GM21786 (cell line): ENCODE measurements at regions not wholly inside any gene's neighbourhood (a gene's known extent, or its start where the extent isn't known, plus 50 kb on each side); places are given as distances from the start of the nearest gene placed in this dataset.

ENCODE experiments used
- ATAC-seq: cut with Tn5 transposase; IDR thresholded peaks from one replicate; pipeline ENCODE4 v1.9.1; 2021; ENCODE audit not compliant: unreplicated experiment

- ATAC-seq, result no peak
These were observed 96.0 kb upstream of the MAP3K4 start for GRCh38 chr6:160895562-160895961.

DNA sequence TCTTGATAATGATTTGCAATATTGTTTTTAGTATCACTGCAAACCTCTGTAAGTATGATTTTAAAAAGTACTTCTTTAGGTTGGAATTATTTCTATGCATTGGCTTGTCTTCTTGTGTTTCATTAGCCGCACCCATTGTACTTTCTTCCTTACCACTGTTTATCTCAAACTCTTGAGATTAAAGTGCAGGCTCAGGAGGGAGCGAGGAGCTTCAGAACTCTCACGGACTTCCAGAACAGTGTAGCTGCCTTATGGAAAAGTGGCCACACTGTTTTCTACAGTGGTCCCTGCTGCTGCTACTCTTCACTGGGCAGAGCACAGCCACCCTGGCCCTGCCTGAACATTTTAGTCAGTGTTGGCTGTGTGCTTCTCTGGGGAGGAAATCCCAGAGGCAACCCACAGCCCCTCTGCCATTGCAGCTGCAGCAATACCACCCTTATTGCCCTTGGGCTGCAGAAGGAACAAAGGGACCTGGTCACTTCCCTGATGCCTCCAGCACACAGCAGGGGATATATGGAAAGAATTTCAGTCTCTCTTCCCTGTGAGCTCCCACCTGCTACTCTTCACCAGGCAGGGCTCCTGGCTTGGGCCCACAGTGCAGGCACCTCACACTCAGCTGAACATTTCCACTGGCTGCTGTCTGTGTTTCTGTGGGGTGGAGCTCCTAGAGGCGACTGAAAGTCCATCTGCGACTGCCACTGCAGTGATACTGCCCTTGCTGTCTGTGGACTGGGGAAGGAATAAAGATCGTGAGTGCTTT is 91.7 kb upstream of the MAP3K4 start:
- ATAC-seq, result no peak

GRCh38 chr6:160911949-160912348 is 79.6 kb upstream of the MAP3K4 start:
- ATAC-seq, result no peak

DNA sequence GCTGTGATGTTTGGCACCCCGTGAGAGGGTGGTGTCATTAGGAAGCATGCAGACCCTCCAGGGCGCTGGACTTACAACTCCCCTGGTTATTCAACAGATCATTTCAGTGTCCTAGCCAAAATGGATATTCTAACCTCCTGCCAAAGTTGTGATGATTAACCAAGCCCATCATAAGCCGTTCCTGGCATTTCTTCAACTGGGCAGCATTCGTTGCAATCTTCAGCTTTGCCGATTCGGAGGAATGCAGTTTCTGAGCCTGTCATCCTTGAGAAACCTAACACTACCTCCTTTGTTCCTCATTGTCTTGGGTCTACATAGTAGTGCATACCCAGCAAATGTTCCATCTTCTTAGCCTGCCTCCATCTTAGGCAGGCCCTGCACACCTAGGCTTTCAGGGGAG is 79.2 kb upstream of the MAP3K4 start:
- ATAC-seq, result no peak

- ATAC-seq, result no peak
These were observed 74.0 kb upstream of the MAP3K4 start for GRCh38 chr6:160917572-160917971.

DNA sequence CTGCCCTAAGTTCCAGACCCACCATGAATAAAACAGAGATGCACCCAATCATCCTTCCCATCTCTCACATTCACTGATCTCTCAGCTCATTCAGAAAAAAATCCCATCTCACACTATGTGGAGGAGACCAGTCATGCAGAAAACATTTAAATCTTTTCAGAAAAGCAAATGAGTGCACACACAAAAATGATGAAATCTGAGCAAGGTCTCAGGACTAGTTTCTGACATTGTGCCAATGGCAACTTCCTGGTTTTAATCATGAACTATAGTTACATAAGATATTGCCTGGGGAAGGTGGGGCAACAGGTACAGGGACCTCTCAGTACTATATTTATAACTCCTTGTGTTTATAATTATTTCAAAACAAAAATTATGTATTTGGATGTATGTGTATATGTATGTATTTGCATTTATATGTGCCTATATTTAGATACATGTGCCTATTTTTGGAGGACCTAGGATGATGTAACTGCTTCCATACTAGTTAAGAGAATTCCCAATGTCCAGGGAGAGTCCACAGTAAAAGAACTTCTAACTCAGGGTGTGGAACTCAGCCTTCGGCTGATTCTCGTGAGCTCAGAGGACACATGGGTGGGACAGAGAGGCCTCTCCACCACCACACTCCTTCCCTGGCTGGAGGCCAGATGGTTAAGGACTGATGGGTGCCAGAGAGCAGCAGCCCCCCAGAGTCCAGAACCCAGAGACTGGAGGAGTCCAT is 71.7 kb upstream of the MAP3K4 start:
- no peak for ATAC-seq

DNA sequence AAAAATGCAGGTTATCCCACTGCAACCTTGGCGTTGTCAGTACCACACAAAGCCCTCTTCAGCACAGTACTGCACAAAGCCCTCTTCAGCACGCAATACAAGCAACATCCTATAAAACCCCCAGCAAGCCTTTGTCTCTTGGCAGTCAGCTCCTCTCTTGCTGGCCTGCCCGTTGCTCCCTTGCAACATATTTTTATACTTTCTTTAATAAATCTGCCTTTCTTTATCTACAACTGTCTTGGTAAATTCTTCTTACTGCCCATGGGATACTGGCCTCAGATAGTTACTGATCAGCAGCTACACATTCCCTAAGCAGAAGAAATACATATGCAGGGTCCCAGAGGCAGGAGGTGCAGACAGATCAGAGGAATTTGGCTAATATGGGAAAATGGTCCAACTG is 70.5 kb upstream of the MAP3K4 start:
- ATAC-seq, result no peak

DNA sequence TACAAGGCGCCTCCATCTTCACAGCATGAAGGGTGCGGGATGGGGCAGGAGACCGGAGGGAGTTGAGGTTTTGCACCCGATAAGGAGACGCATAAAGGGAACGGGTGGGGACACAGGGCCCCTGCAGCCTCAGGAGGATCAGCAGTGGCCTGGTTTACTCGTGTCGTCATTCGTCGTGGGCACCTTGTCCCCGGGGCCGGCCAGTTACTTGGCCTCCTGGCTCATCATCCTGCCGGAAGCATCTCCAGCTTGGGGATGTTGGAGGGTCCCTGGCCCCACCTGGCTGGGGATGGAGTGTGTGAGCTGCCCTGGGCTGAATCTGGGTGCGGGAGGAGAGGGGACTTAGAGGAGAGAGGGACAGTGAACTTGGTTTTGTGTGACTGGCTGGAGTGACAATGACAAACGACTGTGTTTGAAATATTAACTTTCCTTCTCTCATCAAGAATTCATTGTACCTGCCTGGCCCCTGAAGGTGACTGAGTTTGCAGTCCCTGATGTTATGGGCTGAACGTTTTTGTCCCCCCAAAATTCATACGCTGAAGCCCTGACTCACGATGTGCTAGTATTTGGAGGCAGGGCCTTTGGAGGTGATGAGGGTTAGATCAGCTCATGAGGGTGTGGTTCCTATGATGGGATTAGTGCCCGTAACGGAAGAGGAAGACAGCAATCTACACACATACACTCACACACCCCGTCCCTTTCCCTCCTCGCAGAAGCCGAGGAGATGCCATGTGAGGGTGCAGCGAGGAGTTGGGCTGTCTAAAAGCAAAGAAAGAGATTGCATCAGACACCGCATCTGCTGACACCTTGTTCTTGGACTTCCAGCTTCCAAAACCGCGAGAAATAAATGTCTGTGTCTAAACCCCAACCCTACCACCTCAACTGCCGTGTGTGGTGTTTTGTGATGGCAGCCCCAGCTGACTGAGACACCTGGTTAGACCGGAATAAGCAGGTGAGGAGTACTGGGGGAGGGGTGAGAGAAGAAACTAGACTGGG is 65.0 kb upstream of the MAP3K4 start:
- no peak for ATAC-seq

DNA sequence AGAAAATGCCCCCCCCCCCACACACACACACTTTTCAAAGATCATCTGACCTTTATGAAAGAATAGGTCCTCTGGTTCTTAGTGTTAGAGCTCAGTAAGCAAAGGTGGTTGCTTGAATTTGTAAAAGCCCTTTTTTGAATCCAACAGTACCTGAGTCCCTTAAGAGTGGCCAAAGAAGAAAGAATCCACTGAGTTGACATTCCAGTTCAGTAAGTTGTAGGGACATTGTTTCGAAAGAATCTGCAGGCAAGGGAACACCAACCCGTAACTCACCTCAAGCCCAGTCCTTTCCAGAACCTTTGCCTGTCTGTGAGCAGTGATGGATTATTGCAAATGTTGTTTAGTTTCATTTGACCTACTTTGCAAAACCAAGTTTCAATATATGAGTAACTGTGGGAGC is 64.2 kb upstream of the MAP3K4 start:
- ATAC-seq, result no peak

DNA sequence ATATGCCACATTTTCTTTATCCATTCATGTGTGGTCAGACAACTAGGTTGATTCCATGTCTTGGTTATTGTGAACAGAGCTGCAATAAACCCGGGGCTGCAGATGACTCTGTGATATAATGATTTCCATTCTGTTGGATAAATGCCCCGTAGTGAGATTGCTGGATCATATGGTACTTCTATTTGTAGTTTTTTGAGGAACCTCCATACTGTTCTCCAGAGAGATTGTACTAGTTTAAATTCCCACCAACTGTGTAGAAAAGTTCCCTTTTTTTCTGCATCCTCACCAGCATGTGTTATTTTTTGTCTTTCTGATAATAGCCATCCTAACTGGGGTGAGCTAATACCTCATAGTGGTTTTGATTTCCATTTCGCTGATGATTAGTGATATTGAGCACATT is 62.2 kb upstream of the MAP3K4 start:
- no peak for ATAC-seq

- ATAC-seq, result no peak
These were observed 61.7 kb upstream of the MAP3K4 start for GRCh38 chr6:160929831-160930230.

DNA sequence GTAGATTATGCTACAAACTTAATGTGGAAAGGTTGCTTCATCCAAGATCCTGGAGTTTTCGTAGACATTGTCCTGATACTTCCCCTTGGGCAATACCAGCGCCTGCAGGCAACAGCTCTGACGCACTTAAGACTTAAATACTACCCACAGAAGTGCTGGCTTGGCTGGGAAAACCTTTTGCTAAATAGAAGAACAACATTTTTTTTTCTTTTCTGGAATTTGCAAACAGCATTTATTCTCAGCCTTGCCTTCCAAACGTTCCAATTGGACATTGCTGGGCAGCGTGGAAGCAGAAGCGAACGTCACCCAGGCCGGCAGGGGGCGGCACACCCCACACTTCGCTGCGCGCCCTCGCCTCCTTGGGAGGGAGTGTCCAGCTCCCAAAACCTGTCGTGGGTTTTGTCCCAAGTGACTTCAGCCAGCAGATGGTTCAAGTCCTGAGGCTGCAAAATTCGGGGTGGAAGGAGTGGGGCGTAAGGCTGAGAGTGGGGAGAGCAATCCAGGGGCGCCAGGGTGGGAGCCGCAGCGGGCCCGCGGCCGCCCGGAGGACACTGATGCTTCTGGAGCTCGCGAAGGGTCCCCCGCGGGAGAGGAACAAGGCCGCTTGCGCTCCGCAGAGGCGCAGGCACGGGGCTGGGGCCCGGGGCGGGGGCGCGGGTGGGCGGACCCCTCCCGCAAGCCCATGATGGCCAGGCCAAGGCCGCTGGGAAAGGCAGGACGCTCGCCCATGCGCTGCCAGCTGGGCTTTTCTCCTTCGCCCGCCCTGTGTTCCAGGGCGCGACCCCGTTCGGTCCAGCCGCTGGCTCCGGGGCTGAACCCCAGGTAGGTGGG is 60.8 kb upstream of the MAP3K4 start:
- peak; percentile 75 for ATAC-seq

GRCh38 chr6:160931378-160932310 is 59.9 kb upstream of the MAP3K4 start:
- ATAC-seq, result no peak

- ATAC-seq, result no peak
These were observed 58.3 kb upstream of the MAP3K4 start for GRCh38 chr6:160933256-160933655.

DNA sequence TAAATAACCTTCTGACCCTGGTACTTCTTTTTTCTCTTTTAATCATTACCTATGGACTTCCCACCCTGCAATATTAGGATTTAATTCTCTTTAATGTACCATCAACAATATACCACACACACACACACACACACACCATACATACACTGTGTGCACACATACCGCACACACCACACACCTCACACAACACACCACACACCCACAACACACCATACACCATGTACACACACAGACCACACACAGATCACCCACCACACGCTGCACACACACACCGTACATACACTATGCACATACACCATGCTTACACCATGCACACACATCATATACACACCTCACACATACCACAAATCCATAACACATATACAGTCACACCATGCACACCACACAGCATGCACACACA is 57.4 kb upstream of the MAP3K4 start:
- ATAC-seq, result no peak

DNA sequence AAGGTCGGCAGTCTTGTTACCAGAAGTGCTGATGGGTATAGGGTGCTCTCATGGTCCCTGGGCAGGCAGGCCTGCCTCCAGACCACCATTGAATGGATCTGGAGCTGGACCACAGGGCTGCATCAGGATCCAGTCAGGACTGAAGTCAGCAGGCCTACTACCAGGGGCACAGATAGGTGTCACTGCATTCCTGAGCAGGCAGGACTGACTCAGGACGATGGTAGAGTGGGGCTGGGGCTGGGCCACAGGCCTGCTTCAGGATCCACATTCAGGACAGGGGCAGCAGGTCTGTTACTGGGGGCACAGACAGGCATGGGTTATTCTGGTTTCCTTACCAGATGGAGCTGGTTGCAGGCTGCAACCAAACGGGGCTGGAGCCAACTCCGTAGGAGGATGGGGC is 51.4 kb upstream of the MAP3K4 start:
- ATAC-seq, result no peak
